Muscle of leg (tissue), 3 donors: ENCODE measurements at regions not wholly inside any gene's neighbourhood (a gene's known extent, or its start where the extent isn't known, plus 50 kb on each side); places are given as distances from the start of the nearest gene placed in this dataset.

Source experiments
- DNase-seq: peaks from one replicate; pipeline ENCODE4 v3.0.0; 2013
- H3K27ac ChIP-seq: one replicate; pipeline ENCODE4 v1.5.1; 2013; ENCODE audit warnings: mild to moderate bottlenecking, low read length, control low read depth
- H3K27me3 ChIP-seq: one replicate; pipeline ENCODE4 v1.6.1; 2013; ENCODE audit warnings: low read length; ENCODE audit not compliant: control insufficient read depth, insufficient read depth
- H3K36me3 ChIP-seq: one replicate; pipeline ENCODE4 v1.6.1; 2013; ENCODE audit warnings: low read length; ENCODE audit not compliant: control insufficient read depth, insufficient read depth
- H3K4me1 ChIP-seq: one replicate; pipeline ENCODE4 v1.6.1; 2013; ENCODE audit warnings: low read length; ENCODE audit not compliant: control insufficient read depth, insufficient read depth
- H3K4me3 ChIP-seq: one replicate; pipeline ENCODE4 v1.5.1; 2013; ENCODE audit warnings: low read length, control low read depth
- H3K9me3 ChIP-seq: replicated peaks from 2 replicates; pipeline ENCODE4 v1.6.1; 2013; ENCODE audit warnings: low read depth, low read length; ENCODE audit not compliant: control insufficient read depth
- WGBS: methylation state at CpG from one replicate; pipeline ENCODE4 v1.1.5; 2013; ENCODE audit warnings: missing lambda C conversion rate; ENCODE audit not compliant: insufficient coverage; 5-methylcytosine and 5-hydroxymethylcytosine counted together

DNA sequence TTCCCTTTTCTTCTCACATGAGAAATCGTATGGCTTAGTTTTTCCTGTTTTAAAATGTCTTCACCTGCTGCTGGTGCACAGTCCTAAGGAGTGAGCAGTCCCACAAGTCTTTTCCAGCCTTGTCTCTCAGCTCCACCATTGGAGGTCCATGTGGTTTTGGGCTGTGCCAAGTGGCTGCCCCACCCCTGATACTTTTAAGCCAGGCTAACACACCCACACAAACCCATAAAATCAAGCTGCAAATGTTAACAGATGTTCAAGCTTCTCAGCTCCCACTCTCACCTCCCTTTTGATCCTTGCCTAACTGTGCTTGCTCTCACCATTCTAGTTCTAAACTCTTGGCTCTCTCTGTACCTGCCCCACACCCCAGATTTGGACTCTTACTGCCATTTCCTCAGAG, 74.5 kb upstream of the COL24A1 start:
- no peaks in the 10 kb centered on the region for H3K4me1 ChIP-seq
- 43% methylated on average over 1 of the region's 1 CpG for WGBS
- peaks cover under 1% of the 10 kb centered on the region for H3K9me3 ChIP-seq
- H3K4me3 ChIP-seq: no peak overlapping the region
- DNase-seq: no peak
- no peaks in the 10 kb centered on the region for H3K27me3 ChIP-seq
- no peaks in the 10 kb centered on the region for H3K36me3 ChIP-seq
- no peak overlapping the region for H3K27ac ChIP-seq

DNA sequence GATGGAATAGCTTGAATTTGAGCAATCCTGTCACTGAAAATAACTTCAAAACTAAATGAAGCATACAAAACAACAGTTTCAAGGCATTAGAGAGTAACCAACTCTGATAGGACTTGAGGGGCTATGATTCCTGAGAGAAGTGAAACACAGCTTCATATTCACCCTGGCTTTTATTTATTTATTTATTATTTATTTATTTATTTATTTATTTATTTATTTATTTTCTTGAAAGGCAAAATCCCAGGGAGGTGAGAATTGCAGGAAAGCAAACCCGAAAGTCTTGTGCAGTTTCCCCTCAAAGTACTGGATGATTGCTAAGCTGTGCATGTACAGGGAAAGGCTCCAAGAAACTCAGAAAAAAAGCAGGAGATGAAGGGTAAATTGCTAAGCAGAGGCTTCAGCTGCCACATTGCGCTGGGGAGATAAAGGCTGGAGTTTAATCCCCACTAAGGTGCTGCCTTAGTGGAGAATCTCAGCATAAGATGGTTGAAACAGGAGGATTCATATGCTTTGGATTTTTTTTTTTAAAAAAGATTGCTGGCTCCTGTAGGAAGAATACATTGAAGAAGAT, 72.9 kb upstream of the COL24A1 start:
- no peaks in the 10 kb centered on the region for H3K9me3 ChIP-seq
- no peak for DNase-seq
- H3K4me1 ChIP-seq: no peaks in the 10 kb centered on the region
- H3K4me3 ChIP-seq: no peak overlapping the region
- no peaks in the 10 kb centered on the region for H3K27me3 ChIP-seq
- WGBS: 86% methylated on average over 2 of the region's 2 CpGs
- no peaks in the 10 kb centered on the region for H3K36me3 ChIP-seq
- H3K27ac ChIP-seq: no peak overlapping the region

DNA sequence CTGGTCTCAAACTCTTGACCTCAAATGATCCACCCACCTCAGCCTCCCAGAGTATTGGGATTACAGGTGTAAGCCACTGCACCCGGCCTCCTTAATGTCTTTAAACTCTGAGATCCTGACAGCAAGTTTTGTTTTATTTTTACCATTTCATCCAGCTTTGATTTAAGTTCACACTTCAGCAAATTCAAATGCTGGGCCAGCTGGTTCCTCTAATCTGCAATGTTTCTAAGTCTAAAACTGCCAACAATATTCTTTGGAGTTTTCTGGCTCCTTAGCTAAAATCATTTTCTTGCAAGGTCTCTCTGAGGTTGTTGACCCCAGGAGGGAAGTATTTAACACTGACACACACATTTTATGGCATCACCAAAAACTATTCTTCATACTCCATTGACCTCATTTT, 72.0 kb upstream of the COL24A1 start:
- H3K4me1 ChIP-seq: no peaks in the 10 kb centered on the region
- H3K9me3 ChIP-seq: no peaks in the 10 kb centered on the region
- 40% methylated on average over 1 of the region's 1 CpG for WGBS
- H3K27ac ChIP-seq: no peak overlapping the region
- no peak overlapping the region for H3K4me3 ChIP-seq
- H3K27me3 ChIP-seq: no peaks in the 10 kb centered on the region
- DNase-seq: no peak
- H3K36me3 ChIP-seq: no peaks in the 10 kb centered on the region

DNA sequence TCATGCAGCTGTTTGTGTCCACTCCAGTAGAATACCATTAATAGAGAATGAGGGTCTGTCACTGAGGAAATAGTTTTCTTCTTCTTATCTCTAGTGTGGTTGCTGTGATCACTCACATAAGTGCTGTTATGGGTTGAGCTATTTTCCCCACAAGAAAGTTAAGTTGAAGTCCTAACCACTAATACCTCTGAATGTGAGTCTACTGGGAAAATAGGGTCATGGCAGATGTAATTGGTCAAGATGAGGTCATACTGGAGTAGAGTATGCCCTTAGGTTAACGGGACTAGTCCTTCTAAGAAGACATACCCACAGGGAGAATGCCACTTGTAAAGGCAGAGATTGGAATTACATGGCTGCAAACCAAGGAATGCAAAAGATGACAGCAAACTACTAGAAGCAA, 70.5 kb upstream of the COL24A1 start:
- H3K36me3 ChIP-seq: no peaks in the 10 kb centered on the region
- H3K9me3 ChIP-seq: no peaks in the 10 kb centered on the region
- H3K27ac ChIP-seq: no peak overlapping the region
- WGBS: no CpG with 5 or more reads among the region's 1 CpG
- H3K4me3 ChIP-seq: no peak overlapping the region
- no peaks in the 10 kb centered on the region for H3K4me1 ChIP-seq
- DNase-seq: no peak
- no peaks in the 10 kb centered on the region for H3K27me3 ChIP-seq

DNA sequence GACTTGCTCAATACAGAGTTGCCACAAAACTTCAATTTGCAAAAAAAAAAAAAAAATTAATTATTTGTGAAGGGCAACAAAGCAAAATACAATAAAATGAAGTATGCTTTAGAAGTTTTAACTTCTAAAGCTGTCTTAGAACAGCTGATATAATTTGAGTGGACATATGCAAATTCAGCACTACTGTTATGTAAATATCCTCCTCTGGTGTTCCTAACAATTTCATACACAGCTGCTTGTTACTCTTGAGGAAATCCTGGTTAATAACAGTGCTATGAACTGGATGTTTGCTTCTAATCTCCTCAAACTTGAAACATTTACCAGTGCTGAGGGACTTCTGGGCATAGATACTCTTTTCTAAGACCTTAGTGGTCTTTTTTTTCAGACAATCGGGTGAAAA, 69.6 kb upstream of the COL24A1 start:
- H3K27ac ChIP-seq: no peak overlapping the region
- H3K4me1 ChIP-seq: no peaks in the 10 kb centered on the region
- DNase-seq: no peak
- no peaks in the 10 kb centered on the region for H3K36me3 ChIP-seq
- H3K9me3 ChIP-seq: no peaks in the 10 kb centered on the region
- no peaks in the 10 kb centered on the region for H3K27me3 ChIP-seq
- WGBS: no CpG with 5 or more reads among the region's 1 CpG
- no peak overlapping the region for H3K4me3 ChIP-seq

DNA sequence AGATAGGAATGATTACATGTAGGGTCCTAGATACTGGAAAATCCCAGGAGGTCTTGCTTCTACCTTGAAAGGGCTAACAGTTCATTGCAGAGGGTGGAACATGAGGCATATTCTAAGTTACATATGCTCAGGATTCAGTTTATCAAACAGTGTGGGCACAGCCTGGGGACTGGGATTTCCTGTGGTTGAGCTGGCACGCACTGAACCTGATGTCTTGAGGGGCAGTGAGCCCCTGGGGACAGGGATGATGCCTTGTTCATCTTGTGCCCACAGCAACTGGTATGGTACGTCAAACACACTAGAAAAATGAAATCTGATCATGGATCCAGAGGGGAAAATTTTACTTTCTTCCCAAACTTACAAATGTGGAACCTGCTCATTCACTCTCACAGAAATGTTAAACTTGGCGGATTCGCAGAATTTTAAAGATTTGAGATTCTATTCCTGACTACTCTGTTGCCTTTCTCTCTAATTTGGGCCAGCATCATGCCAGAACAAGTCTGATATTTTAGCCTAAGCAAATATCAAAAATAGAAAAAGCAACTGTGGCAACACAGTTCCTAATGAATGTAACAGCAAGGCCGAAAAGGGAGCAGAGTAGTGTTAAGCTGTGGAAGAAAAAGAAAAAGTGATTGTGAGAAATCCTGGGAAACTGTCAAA, 68.2 kb upstream of the COL24A1 start:
- H3K27me3 ChIP-seq: no peaks in the 10 kb centered on the region
- DNase-seq: peak; percentile 29
- H3K4me3 ChIP-seq: no peak overlapping the region
- no peaks in the 10 kb centered on the region for H3K36me3 ChIP-seq
- 80% methylated on average over 2 of the region's 5 CpGs for WGBS
- no peaks in the 10 kb centered on the region for H3K4me1 ChIP-seq
- H3K27ac ChIP-seq: no peak overlapping the region
- H3K9me3 ChIP-seq: no peaks in the 10 kb centered on the region

DNA sequence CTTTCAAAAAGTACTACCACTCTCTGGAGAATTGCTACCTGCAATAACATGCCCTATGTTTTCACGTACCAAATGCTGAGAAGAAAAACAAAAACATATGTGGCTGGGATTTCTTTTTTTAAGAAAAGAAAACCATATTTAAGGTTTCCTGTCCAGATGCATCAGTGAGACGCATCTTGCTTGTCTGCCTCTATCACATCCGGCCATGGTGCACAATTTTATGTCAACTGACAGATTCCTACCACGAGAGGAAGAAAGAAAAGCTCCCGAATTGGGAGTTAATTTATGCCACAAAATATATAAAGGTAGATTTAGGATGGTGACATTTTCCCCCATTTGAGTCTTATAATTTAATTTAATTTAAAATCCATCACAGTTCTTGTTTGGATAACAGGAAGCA, 62.3 kb upstream of the COL24A1 start:
- Histone ChIP-seq H3K36me3 (no peaks in the 10 kb centered on the region), H3K27me3 (no peaks in the 10 kb centered on the region), H3K4me1 (no peaks in the 10 kb centered on the region), H3K4me3 (no peak overlapping the region), H3K27ac (no peak overlapping the region), H3K9me3 (no peaks in the 10 kb centered on the region)
- WGBS: no CpG with 5 or more reads among the region's 5 CpGs
- DNase-seq: no peak

DNA sequence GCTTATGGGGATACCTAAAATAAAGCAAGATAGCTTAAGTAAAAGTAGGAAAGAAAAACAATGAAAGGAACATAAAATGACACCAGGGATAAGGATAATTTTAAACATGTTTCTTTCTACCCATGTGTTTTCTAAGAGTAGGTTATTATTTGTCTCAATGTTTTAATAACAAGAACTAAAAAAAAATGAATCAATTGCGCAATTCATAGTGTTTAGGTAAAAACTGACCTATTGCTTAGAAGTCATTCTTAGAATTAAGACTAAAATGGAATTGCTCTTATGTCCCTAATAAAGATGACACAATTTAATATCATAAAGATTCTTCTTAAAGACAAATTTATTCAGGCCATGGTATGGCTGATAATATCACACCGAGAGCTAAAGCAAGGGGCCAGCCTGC, 58.0 kb upstream of the COL24A1 start:
- Histone ChIP-seq H3K9me3 (no peaks in the 10 kb centered on the region), H3K4me3 (no peak overlapping the region), H3K27ac (no peak overlapping the region), H3K27me3 (no peaks in the 10 kb centered on the region), H3K36me3 (no peaks in the 10 kb centered on the region), H3K4me1 (no peaks in the 10 kb centered on the region)
- no CpG with 5 or more reads among the region's 2 CpGs for WGBS
- DNase-seq: no peak

DNA sequence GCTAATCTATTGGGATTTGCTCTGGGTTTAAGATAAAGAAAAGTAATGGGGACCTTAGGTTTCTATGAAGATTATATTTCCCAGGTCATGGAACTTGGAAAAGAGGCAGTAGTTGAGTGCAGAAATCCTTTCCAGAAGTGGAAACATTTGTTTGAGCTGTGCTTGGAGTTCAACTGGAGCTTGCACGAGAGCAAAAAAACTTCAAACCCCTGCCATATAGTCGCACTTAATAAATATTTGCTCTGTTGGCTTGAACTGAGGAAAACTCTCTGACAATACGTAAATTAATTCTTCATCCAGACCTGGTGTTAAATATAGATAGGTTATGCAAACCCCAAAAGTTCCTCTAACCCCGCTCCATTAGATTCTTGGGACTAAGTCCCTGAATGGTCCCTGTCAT, 52.8 kb upstream of the COL24A1 start:
- Histone ChIP-seq H3K36me3 (no peaks in the 10 kb centered on the region), H3K9me3 (no peaks in the 10 kb centered on the region), H3K27me3 (no peaks in the 10 kb centered on the region), H3K4me3 (no peak overlapping the region), H3K27ac (peak overlapping the region; percentile 62), H3K4me1 (peaks cover 2% of the 10 kb centered on the region)
- peak; percentile 83 for DNase-seq
- no CpG with 5 or more reads among the region's 4 CpGs for WGBS

DNA sequence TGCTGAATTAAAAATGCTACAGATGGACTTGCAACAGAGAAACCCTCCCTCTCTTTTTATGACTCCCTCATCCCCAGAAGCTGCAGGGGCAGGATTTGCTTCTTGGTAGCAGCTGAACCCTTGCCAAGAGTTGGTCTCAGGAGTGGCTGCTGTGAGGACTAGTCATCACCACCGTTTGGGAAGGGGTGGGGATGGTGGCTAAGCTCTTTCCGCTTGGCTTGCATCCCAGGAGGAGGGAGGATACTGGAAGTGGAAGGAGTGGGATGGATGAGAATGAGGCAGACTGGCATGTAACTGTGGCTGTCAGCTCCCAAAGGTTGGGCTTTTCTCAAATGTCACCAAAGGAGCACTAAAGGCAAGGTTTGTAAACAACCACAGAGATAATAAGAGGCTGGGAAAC, 50.8 kb upstream of the COL24A1 start:
- peak overlapping the region; percentile 77 for H3K27ac ChIP-seq
- H3K36me3 ChIP-seq: no peaks in the 10 kb centered on the region
- 0% methylated on average over 1 of the region's 2 CpGs for WGBS
- no peaks in the 10 kb centered on the region for H3K9me3 ChIP-seq
- peak; percentile 85 for DNase-seq
- no peak overlapping the region for H3K4me3 ChIP-seq
- H3K27me3 ChIP-seq: no peaks in the 10 kb centered on the region
- H3K4me1 ChIP-seq: peaks cover 2% of the 10 kb centered on the region
